Spleen (tissue), 11 donors: ENCODE measurements at regions not wholly inside any gene's neighbourhood (a gene's known extent, or its start where the extent isn't known, plus 50 kb on each side); places are given as distances from the start of the nearest gene placed in this dataset.

Experiments
- DNase-seq: peaks from one replicate; pipeline ENCODE4 v3.0.0-alpha.2; 2020
- H3K27ac ChIP-seq, 8 donors: fragments of 200-600 bp; sonication (generic) in 7 of 8; 1 replicate in 4 of 8; 2 replicates in 4 of 8; pipeline versions ENCODE4 v1.5.0 to v1.8.0; 2016 to 2021; ENCODE audit warnings: inconsistent platforms in 4 of 8, mild to moderate bottlenecking in 4 of 8, moderate library complexity in 1 of 8
- H3K27me3 ChIP-seq, 7 donors: fragments of 200-600 bp; sonication (generic) in 6 of 7; replicated peaks in 1 of 7; 1 replicate in 4 of 7; 2 replicates in 3 of 7; pipeline versions ENCODE4 v1.5.0 to v1.8.0; 2016 to 2021; ENCODE audit warnings: inconsistent platforms in 3 of 7, mild to moderate bottlenecking in 1 of 7
- H3K36me3 ChIP-seq, 6 donors: fragments of 200-600 bp; sonication (generic) in 5 of 6; 1 replicate in 4 of 6; 2 replicates in 2 of 6; pipeline versions ENCODE4 v1.5.0 to v1.8.0; 2016 to 2021; ENCODE audit warnings: inconsistent platforms in 2 of 6
- H3K4me1 ChIP-seq, 6 donors: fragments of 200-600 bp; sonication (generic) in 5 of 6; 1 replicate in 3 of 6; 2 replicates in 3 of 6; pipeline versions ENCODE4 v1.5.0 to v1.8.0; 2016 to 2021; ENCODE audit warnings: inconsistent platforms in 3 of 6
- H3K4me3 ChIP-seq, 8 donors: fragments of 200-600 bp; sonication (generic) in 7 of 8; 1 replicate in 4 of 8; 2 replicates in 4 of 8; pipeline versions ENCODE4 v1.5.0 to v1.8.0; 2016 to 2021; ENCODE audit warnings: inconsistent platforms in 4 of 8, mild to moderate bottlenecking in 4 of 8, moderate library complexity in 2 of 8
- H3K9me3 ChIP-seq, 8 donors: fragments of 200-600 bp; sonication (generic) in 7 of 8; 1 replicate in 4 of 8; 2 replicates in 4 of 8; pipeline versions ENCODE4 v1.5.0 to v1.8.0; 2016 to 2021; ENCODE audit warnings: inconsistent platforms in 4 of 8
- CTCF ChIP-seq, 11 experiments: fragments of 200-600 bp in 7 of 11; fragments of 450-650 bp in 4 of 11; sonication (generic) in 4 of 11; IDR thresholded peaks in 8 of 11; conservative IDR thresholded peaks in 3 of 11; 1 replicate in 7 of 11; 2 replicates in 4 of 11; pipeline versions ENCODE4 v1.4.0 to v1.8.0; 2016 to 2021; ENCODE audit warnings: antibody characterized with exemption in 11 of 11, inconsistent platforms in 4 of 11, mild to moderate bottlenecking in 1 of 11
- POLR2A ChIP-seq, 3 donors: fragments of 450-650 bp; IDR thresholded peaks; one replicate each; pipeline ENCODE4 v1.5.1; 2017; ENCODE audit warnings: antibody characterized with exemption in 3 of 3, mild to moderate bottlenecking in 1 of 3
- POLR2AphosphoS5 ChIP-seq, 3 donors: sonication (generic); formaldehyde crosslinking; IDR thresholded peaks; one replicate each; pipeline ENCODE4 v1.5.1; 2017; ENCODE audit warnings: antibody characterized with exemption in 3 of 3
- WGBS, 5 donors: extraction: QIAGEN DNeasy Blood & Tissue Kit in 3 of 5; methylation state at CpG; one replicate each; pipeline versions ENCODE4 v1.1.5 to v1.1.7; 2013 to 2018; 5-methylcytosine and 5-hydroxymethylcytosine counted together
- intact Hi-C: fragments of 100-400 bp; cut with DNase I; formaldehyde crosslinking; loops from one replicate; pipeline ENCODE4 v1.15.0; 2023; ENCODE audit warnings: low total_unique reads
- donor health status: healthy with polysubstance abuse.
- donor health status: DM: no; HTN: no; CAD: no; lungs with moderate emphysema.
- donor health status: DM: no; HTN: no; CAD: no.
- donor health status: Bipolar disorder and iron deficiency.
- donor health status: healthy.
- donor health status: DM: no; HTN: no; CAD: no.
- donor health status: DM: yes; HTN: yes; CAD: no.

- no peaks in the 10 kb centered on the region for H3K27me3 ChIP-seq
- intact Hi-C loops = no loop called here
- no peak overlapping the region for H3K4me3 ChIP-seq
- 79 to 96% (median 92%) methylated on average over 1 of the region's 1 CpG for WGBS, 5 donors
- no peak for DNase-seq
- H3K36me3 ChIP-seq = no peaks in the 10 kb centered on the region
- no peaks in the 10 kb centered on the region for H3K9me3 ChIP-seq
- no peaks in the 10 kb centered on the region for H3K4me1 ChIP-seq
- no peak overlapping the region for H3K27ac ChIP-seq
- TF ChIP-seq CTCF (IDR thresholded peaks at IDR 0.05 in 8 of 11, conservative IDR thresholded peaks at IDR 0.05 in 3 of 11) (no peak), POLR2A (IDR thresholded peaks at IDR 0.05) (no peak), POLR2AphosphoS5 (IDR thresholded peaks at IDR 0.05) (no peak)
These were observed 400.6 kb downstream of the IRS1 start for GRCh38 chr2:226399006-226399405.

- TF ChIP-seq POLR2AphosphoS5 (IDR thresholded peaks at IDR 0.05) (no peak), CTCF (IDR thresholded peaks at IDR 0.05 in 8 of 11, conservative IDR thresholded peaks at IDR 0.05 in 3 of 11) (no peak), POLR2A (IDR thresholded peaks at IDR 0.05) (no peak)
- 70 to 95% (median 88%) methylated on average over 1 of the region's 1 CpG for WGBS, 5 donors
- DNase-seq = no peak
- intact Hi-C loops = no loop called here
- Histone ChIP-seq H3K4me1 (no peaks in the 10 kb centered on the region), H3K36me3 (no peaks in the 10 kb centered on the region), H3K9me3 (no peaks in the 10 kb centered on the region), H3K4me3 (no peak overlapping the region), H3K27me3 (no peaks in the 10 kb centered on the region), H3K27ac (no peak overlapping the region)
These were observed 401.0 kb downstream of the IRS1 start for GRCh38 chr2:226398580-226398979.

- Histone ChIP-seq H3K4me1 (no peaks in the 10 kb centered on the region), H3K9me3 (peaks cover 0 to 7% (median 2%) of the 10 kb centered on the region in 8 donors), H3K27me3 (no peaks in the 10 kb centered on the region), H3K27ac (no peak overlapping the region), H3K4me3 (no peak overlapping the region), H3K36me3 (no peaks in the 10 kb centered on the region)
- no peak for TF ChIP-seq POLR2AphosphoS5 (IDR thresholded peaks at IDR 0.05)
- TF ChIP-seq CTCF (IDR thresholded peaks at IDR 0.05 in 8 of 11, conservative IDR thresholded peaks at IDR 0.05 in 3 of 11) = no peak
- TF ChIP-seq POLR2A (IDR thresholded peaks at IDR 0.05) = no peak
- intact Hi-C loops = no loop called here
- WGBS, 5 donors = 75 to 92% (median 85%) methylated on average over 2 of the region's 2 CpGs
- DNase-seq = no peak
These were observed 403.1 kb downstream of the IRS1 start for GRCh38 chr2:226396541-226396940.

- Histone ChIP-seq H3K4me1 (no peaks in the 10 kb centered on the region), H3K9me3 (peaks cover 0 to 2% (median 0%) of the 10 kb centered on the region in 8 donors), H3K4me3 (no peak overlapping the region), H3K27ac (no peak overlapping the region), H3K27me3 (no peaks in the 10 kb centered on the region), H3K36me3 (no peaks in the 10 kb centered on the region)
- TF ChIP-seq CTCF (IDR thresholded peaks at IDR 0.05 in 8 of 11, conservative IDR thresholded peaks at IDR 0.05 in 3 of 11) (no peak), POLR2AphosphoS5 (IDR thresholded peaks at IDR 0.05) (no peak), POLR2A (IDR thresholded peaks at IDR 0.05) (no peak)
- intact Hi-C loops = no loop called here
- 87 to 98% (median 89%) methylated on average over 4 of the region's 4 CpGs for WGBS, 5 donors
- DNase-seq = no peak
These were observed 412.1 kb downstream of the IRS1 start for GRCh38 chr2:226387499-226387942.
